CD4-positive, alpha-beta T cell treated with Interleukin-12 subunit alpha and Interleukin-12 subunit beta, for 1 hour (primary cell): ENCODE measurements at regions not wholly inside any gene's neighbourhood (a gene's known extent, or its start where the extent isn't known, plus 50 kb on each side); places are given as distances from the start of the nearest gene placed in this dataset.
A peak's percentile ranks its signal among the peaks of the same experiment; 100 is the strongest.

Source experiments
- DNase-seq: peaks from one replicate; pipeline ENCODE4 v3.0.0-alpha.2; 2020

DNA sequence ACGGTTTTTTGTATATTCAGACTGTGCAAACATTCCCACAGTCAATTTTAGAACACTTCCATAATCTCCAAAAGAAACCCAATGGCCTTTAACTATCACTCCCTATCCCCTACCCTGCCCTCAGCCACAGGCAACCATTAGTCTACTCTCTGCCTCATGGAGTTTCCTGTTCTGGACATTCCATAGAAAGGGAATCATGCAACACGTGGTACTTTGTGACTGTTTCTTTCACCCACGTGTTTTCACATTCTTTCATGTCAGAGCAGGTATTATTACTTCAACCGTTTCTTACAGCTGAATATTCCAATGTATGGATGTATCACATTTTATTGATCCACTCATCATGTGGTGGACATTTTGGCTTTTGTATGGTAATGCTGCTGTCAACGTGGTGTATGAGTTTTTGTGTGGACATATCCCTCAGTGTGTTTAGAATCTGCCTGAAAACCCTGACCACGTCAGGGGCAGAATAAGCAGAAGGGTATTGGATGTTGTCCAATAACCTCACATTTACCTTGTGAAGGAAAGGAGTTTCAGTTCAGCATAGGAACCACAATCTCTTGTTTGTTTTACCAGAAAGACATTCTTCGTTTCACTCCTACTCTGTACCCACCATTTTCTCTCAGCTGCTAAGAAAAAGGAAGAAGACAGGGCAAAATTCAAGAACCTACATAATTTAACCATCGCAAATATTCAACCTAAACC lies 107.5 kb upstream of the DYRK2 start:
- DNase-seq: no peak

DNA sequence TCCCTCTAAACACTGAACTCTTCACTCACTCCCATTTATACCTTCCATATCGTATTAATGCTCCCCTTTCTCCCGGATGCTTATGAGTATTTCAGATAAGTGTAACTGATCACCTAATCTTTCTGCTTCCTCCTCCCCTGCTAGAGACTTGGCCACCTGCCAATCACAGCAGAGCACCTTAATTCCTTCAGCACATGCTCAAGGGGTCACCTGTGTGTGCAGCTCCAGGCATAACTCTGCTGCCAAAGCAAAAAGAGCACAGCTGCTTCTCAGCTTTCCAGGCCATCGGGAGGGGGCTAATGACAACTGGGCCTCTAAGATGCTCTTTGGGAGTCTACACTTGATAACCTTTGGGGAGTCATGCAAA lies 106.9 kb upstream of the DYRK2 start:
- DNase-seq: peak; percentile 11

DNA sequence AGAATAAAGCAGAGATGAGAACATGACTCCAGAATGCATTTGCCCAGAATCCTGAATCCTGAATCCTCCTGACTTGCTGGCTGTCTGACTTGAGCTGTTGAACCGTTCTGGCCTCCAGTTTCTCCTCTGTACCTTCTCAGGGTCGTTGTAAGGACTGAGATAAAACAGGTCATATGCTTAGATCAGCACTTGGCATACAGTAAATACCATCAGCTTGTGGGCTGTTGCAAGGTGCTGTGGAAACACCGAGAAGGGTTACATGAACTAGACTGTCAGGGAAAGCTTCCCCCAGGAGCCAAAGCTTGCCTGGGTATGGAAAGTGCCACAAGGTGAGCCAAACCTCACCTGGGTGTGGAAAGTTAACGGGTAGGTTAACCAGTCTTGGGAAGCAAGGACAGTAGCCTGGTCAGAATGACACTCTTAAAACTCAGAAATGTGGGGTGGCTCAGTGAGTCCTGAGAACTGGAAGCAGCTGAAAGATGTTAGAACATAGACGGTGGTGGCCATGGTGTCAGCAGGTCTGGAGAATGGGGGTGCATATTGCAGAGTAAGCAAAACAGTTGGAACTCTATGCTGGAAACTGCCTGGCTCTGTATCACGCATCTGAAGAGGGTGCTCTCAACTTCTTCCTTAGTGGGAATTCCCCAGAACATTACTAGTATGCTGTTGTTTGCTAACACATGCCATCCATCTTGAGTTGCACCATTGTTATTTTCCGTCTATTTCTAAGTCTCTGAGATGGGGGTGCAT lies 105.3 kb upstream of the DYRK2 start:
- DNase-seq: no peak

DNA sequence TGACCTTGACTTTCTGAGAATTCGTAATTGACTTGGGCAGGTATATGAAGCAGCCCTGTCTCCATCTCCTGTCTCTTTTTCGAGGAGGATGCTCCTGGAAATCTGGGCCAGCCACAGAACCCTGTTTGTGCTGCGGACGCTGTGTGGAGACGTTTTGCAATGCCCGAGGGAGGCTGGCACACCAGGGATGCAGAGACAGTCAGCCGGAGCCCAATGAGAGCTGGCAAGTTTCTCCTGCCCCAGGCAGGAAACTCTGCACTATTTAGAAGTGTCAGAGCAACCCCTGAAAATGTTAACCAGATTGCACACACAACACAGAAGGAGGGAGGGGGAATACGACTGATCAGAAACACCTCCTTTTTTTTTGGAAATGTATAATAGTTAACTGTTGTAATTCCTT lies 103.2 kb upstream of the DYRK2 start:
- DNase-seq: no peak

DNA sequence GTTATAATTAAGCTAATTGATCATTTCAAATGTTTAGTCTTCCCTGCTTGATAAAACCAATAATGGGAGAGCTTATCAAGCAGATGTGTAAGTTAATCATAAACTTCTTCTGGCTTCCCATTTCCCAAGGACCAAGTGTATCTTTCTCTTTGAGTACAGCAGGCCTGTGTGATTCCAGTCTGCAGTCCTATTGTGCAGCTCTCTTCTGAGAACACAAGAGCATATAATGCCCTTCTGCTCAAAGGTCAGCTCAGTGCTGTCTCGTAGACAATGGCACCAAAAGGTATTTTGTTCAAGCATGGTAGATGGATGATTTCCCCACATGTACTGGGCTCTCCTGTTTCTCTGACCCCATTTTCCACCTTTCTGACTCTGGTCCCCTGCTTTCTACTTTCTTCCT lies 101.8 kb upstream of the DYRK2 start:
- no peak for DNase-seq

DNA sequence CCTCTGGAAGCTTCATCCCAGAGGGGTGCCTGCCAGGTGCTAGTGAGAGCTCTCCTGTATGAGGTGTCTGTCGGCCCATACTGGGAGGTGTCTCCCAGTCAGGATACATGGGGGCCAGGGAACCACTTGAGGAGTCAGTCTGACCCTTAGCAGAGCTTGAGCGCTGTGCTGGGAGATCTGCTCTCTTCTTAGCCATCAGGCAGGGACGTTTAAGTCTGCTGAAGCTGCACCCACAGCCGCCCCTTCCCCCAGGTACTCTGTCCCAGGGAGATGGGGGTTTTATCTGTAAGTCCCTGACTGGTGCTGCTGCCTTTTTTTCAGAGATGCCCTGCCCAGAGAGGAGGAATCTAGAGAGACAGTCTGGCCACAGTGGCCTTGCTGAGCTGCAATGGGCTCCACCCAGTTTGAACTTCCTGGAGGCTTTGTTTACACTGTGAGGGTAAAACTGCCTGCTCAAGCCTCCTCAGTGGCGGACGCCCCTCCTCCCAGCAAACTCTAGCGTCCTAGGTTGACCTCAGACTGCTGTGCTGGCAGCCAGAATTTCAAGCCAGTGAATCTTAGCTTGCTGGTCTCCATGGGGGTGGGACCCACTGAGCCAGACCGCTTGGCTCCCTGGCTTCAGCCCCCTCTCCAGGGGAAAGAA lies 93.3 kb upstream of the DYRK2 start:
- peak; percentile 48 for DNase-seq

DNA sequence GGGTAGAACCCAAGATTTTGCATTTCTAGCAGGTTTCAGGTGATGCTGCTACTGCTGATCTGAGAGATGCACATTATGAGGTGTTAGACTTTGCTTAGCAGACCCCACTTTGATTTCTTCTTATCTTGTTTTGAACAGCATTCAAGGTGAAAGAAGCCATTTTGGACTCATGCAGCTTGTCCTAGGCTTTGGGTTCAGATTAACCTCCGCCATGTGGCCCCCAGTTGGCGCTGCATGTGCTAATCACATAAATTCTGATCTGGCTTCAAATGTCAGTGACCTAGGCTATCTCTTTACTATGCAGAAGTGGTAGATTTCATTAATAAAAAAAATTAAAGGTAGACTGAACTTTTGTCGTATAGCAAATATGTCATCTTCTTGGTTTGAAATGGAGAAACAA lies 89.8 kb upstream of the DYRK2 start:
- no peak for DNase-seq

DNA sequence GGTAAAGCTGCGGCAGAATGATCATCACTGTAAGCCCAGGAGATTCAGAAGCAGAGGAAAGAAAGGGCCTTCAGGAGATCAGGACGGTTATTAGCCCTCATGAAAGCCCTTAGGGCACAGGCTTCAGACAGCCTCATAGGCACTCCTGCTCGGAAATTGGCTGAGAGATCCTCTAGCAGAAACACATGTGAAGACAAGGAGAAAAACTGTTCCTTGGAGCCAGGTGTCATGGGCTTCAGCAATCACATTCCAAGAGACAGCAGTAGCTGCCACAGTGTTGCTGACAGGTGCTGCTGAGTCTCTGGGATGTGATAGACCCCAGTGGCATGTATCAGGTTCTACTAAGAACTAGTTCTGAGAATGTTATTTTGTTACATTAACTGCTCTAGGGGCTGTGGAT lies 88.8 kb upstream of the DYRK2 start:
- DNase-seq: no peak

DNA sequence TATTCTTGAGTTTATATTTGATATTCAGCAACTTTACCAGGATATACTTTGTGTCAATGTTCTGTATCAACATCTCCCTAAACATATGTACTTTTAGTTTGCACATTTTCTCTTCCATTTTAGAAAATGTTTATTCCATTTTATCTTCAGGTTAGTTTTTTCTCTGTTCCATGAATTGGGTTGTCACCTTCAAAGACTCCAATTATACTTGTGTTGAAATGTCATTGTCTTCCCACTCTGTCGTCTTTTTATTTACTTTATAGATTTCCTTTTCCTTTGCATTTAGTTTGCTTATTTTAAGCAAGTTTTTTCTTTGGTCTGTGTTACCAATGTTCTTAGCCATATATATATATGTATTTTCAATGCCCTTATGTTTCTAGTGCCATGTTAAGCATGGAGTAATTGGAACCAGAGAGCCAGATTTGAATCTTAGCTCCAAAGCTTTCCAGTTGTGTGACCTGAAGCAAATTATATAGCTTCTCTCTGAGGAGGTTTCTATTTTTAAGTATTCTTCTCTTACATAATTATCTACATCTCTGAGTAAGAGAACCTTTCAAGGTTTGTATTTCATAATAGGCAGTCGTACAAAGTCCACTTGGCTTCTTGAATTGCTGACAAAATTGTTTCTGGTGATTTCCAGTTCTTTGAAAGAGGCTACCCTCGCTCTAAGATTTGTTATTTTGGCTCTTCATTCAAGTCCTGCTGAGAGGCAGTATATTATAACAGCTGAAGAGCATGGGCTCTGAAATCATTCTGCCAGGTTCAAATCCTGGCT lies 85.8 kb upstream of the DYRK2 start:
- no peak for DNase-seq

DNA sequence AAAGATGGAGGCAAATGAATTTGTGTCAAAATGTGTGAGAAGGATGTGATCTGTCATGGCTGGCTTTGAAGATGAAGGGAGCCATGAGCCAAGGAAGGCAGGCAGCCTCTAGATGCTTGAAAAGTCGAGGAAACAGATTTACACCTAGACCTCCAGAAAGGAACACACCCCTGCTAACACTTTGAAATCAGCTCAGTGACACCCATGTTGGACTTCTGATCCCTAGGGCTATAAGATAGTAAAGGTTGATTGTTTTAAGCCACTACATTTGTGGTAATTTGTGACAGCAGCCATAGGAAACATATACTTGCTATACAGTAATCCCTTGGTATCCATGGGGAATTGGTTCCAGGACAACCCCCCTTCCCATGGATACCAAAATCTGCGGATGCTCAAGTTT lies 80.5 kb upstream of the DYRK2 start:
- DNase-seq: no peak

DNA sequence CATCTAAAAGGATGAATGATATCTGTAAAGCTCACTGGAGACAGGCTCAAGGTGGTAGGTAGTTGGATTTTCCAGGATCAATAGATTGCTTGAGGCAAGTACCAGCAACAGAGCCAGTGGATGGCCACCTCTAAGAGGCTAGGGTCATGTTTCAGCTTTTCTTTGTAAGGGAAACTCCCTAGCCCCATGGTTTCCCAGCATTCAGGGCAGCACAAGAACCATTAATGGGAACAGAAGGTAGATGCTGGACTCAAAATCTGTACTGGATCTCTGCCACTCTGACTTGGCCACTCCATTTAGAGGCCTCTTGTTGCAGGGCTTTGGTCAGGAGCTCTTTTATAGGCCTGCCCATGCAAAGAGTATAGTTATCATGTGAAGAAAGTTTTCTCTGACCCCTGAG lies 76.1 kb upstream of the DYRK2 start:
- DNase-seq: no peak

DNA sequence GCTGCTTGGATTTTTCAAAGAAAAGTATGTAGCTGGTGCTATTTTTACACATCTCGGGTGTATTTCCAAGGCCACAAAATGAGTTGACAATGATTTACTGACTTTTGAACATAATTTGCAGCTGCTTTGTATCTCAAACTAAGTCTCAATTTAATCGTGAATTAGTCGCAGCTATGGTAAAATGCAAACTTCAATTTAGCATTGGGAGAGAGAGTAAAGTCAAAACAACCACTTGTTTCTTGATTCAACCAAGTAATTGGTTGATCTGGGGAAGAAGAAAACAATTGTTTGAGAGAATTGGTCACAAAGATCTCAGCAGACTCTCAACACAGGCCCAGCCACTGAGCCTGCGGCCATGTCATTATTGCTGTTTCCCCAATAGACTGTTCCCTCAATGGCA lies 75.0 kb upstream of the DYRK2 start:
- DNase-seq: no peak

DNA sequence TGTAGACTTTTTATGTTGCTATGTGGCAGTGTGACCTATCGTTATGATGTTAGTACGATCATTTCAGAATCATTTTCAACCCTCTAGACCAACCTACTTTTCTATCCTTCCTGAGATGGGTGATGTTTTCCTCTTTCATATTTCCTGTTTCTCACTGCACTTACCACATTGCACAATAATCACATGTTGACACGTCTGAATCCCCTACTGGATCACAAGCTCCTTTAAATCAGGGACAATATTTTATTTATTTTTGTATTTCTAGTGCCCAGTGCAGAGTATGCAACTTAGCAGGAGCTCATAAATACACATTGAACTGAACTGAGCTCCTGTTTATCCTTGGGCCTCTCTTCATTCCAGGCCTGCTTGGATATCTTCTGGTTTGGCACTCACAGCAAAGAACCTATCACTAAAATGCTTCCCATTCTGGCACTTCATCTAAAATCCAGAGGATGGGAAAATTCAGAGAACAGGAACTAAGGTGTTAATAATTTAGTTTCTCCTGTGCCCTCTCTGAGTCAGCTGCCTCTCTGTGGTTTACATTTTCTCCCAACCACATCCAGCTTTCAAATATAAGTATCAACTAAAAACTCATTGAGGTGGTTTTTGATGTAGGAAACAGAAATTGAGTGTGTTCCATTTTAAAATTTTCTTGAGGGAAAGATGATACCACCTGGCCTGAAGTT lies 69.4 kb upstream of the DYRK2 start:
- DNase-seq: peak; percentile 50

DNA sequence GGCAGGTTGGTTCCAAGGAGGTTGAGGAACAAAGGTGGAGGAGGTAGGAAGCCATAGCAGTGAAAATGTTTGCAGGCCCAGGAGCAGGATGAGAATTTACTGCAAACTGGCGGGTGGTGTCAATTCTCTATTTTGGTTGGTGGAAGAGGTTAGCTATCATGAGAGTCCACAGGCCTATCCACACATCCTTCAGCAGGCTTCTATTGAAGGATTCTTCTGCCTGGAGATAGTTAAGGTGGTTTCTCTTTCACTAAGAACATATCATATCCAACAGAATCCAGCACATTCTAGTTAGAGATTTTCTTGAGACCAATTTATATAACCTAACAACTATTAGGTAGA lies 68.9 kb upstream of the DYRK2 start:
- no peak for DNase-seq

DNA sequence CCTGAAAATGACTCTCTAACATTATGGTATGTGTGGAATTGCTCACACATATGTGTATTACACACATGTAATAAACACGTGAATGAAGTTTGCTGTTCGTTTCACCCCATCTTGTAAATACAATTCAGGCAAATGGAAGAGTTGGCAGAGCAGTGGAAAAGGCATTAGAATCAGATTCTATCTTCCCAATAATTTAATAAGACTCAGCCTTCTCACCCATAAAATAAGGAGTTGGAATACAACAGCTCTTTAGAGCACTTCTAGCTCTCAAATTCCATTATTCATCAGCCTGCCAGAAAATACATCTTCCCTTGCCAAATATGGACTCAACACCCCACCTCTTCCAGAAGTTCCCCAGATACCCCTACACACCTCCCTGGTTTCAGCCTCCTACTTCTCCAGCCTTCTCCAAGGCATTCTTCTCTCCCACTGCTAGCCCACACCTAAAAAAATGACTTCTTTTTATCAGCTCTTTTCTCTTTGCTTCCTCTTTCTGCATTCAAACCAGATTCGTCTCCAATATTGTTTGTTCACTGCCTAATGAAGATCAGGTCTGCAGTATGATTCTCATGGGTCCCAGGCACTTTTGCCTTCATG lies 66.2 kb upstream of the DYRK2 start:
- DNase-seq: no peak

DNA sequence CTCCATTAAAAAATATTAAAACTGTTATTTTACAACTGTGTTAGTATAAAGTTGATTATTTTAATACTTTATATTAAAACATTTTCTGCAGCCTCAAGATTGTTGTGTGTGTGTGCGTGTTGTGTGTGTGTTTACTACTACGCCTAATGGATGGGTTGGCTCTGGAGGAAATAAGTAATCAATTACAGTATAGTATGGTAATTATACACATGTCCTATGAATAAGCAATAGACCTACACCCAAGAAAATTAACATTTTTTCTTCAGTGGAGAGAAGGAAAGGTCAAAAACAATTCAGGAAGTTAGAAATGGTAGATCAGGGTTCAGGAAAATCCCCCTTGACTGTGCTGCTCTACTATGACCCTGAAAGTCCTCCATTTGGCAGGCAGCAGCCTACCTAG lies 65.7 kb upstream of the DYRK2 start:
- no peak for DNase-seq

DNA sequence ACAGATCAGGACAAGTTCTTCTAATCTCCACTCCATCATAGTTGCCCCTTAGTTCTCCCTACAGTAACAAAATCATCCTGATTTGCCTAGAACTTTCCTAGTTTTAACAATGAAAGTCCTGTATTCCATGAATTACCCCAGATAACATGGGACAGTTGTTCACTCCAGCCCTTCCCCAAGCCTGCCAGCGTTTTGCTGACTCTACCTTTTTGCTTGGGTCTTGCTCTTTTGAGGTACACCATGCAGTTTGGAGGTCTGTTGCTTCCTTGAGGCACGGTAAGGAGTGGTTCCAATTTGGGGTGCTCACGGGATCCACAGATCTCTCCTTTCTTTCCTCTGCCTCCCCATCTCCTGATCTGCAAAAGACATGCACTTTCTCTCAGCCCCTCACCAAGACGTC lies 61.6 kb upstream of the DYRK2 start:
- DNase-seq: no peak

DNA sequence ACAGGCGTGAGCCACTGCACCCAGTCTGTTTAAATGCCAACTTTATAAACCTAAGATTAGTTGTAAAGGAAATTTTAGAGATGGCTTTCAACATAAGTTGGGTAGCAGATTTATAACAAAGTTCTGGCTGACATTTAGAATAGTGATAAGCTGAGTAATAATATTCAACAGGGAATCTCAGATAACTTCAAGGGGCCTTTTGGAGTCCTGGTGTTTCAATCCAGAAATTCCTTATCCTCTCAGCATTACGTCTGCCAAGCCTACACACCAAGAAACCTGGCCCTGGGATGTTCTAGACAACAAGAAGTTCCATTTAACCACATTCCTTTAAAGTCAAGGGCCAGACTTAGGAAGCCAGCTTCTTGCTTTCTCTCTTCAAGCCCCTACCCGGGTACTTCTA lies 59.5 kb upstream of the DYRK2 start:
- no peak for DNase-seq

DNA sequence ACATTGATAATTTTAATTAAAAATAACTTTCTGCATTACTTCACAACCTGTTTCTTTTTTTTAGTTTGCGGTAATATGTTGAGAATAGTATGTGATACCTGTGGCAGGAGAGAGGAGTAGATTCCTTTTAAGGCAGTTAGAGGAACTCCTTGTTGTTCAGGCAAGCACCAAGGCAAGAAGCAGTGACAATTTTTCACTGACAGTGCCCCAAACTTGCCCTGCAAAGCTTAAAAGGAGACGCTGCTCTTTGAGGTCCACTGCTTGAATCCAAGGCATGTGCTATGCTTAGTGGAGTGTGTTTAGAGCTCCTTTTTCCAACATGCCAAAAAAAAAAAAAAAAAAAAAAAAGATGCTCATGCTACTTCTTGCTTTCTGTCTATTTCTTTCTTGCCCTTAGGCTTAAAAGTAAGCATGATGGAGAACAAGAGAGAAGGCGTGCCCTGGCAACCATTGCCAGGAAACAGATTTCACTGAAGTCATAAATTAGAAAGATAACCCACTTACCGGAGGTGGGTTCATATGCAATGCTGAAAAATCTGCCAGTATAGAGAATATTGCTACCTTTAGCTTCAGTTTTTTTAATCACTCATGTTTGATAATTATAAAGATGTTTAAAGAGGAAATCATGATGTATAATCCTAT lies 58.3 kb upstream of the DYRK2 start:
- DNase-seq: peak; percentile 42

DNA sequence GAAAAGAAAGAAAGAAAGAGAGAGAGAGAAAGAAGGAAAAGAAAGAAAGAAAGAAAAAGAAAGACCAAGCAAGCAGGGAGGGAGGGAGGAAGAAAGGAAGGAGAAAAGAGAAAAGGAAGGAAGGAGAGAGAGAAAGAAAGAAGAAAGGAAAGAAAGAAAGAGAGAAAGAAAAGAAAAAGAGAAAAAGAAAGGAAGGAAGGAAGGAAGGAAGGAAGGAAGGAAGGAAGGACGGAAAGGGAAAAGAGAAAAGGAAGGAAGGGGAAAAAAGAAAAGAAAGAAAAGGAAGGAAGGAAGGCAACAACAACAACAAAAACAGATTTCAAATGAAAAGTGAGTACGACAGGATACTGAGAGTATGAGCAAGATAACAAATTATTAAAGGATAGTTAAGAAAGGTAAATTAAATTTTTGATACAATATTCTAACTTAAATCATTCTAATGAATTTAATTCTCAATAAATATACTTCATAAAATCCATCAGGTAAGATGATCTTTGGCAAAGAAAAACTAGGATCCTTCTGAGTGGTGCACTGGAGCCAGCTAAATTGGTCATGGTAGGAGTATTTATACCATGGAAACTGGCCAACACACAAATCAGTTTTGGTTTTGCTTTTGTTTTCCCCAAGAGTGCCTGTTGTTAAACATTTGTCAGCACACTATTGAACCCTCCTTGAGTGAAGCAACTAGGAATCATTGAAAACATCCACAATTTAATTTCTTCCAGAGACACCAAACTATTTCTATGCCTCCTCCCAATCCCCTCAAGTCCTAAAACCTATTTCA lies 56.1 kb upstream of the DYRK2 start:
- peak; percentile 59 for DNase-seq

DNA sequence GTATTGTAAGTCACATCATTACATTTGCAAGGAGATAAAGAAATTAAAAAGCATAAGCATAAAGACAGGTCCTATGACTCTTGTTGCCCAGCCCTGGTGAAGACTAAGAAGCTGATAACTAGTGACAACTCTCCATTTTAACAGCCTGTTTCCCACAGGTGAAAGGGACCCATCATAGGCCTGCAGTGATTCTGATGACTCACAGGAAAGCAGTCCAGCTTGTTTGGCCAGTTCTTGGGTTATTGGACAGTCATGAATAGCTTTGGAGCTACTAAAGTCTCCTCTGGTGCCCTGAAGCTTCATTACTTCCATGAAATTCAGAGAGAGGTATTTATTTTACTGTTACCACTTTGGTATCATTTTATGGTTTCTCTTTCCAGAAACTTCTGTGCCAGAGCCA lies 55.5 kb upstream of the DYRK2 start:
- no peak for DNase-seq
